Mesenchymal stem cell (in vitro differentiated cells and primary cell): ENCODE measurements at regions not wholly inside any gene's neighbourhood (a gene's known extent, or its start where the extent isn't known, plus 50 kb on each side); places are given as distances from the start of the nearest gene placed in this dataset.

Source experiments
- DNase-seq: peaks from one replicate; pipeline ENCODE4 v3.0.0-alpha.2; 2013
- H2AFZ ChIP-seq: one replicate; pipeline ENCODE4 v1.6.1; 2013; ENCODE audit warnings: low read depth, mild to moderate bottlenecking, control low read depth, inconsistent platforms, low read length, moderate library complexity
- H2AK5ac ChIP-seq: 2 replicates; pipeline ENCODE4 v1.6.1; 2013; ENCODE audit warnings: low read length, moderate library complexity, mild to moderate bottlenecking, inconsistent platforms; ENCODE audit not compliant: severe bottlenecking
- H2BK120ac ChIP-seq: one replicate; pipeline ENCODE4 v1.6.1; 2013; ENCODE audit warnings: low read depth, mild to moderate bottlenecking, inconsistent platforms, low read length, moderate library complexity
- H2BK12ac ChIP-seq, 2 experiments: one replicate each; pipeline ENCODE4 v1.6.1; 2013; ENCODE audit warnings: inconsistent platforms in 2 of 2, low read length in 2 of 2, mild to moderate bottlenecking in 2 of 2, moderate library complexity in 2 of 2, control low read depth in 1 of 2
- H2BK15ac ChIP-seq: one replicate; pipeline ENCODE4 v1.6.1; 2013; ENCODE audit warnings: mild to moderate bottlenecking, low read depth, inconsistent platforms; ENCODE audit not compliant: poor library complexity, severe bottlenecking
- H2BK5ac ChIP-seq: 2 replicates; pipeline ENCODE4 v1.6.1; 2013; ENCODE audit warnings: low read depth, mild to moderate bottlenecking, low read length, control low read depth, inconsistent platforms; ENCODE audit not compliant: poor library complexity, severe bottlenecking
- H3K14ac ChIP-seq, 2 experiments: one replicate each; pipeline ENCODE4 v1.6.1; 2013; ENCODE audit warnings: inconsistent platforms in 2 of 2, low read length in 2 of 2, control low read depth in 1 of 2, mild to moderate bottlenecking in 1 of 2, moderate library complexity in 1 of 2
- H3K18ac ChIP-seq, 2 experiments: one replicate each; pipeline ENCODE4 v1.6.1; 2013; ENCODE audit warnings: inconsistent platforms in 2 of 2, low read length in 2 of 2, control low read depth in 1 of 2, low read depth in 1 of 2, mild to moderate bottlenecking in 1 of 2
- H3K23ac ChIP-seq, 2 experiments: one replicate each; pipeline ENCODE4 v1.6.1; 2013; ENCODE audit warnings: inconsistent platforms in 2 of 2, low read length in 2 of 2, mild to moderate bottlenecking in 2 of 2, moderate library complexity in 2 of 2, control low read depth in 1 of 2
- H3K27ac ChIP-seq: 2 replicates; pipeline ENCODE4 v1.5.1; 2013; ENCODE audit warnings: mild to moderate bottlenecking, moderate library complexity, low read length, control low read depth, inconsistent platforms; ENCODE audit not compliant: poor library complexity, severe bottlenecking
- H3K27me3 ChIP-seq, 2 experiments: 2 replicates each; pipeline versions ENCODE4 v1.6.1 to v1.7.0; 2013; ENCODE audit warnings: low read length in 2 of 2, mild to moderate bottlenecking in 2 of 2, moderate library complexity in 2 of 2, control low read depth in 1 of 2, inconsistent platforms in 1 of 2; ENCODE audit not compliant: control insufficient read depth in 1 of 2, insufficient read depth in 1 of 2
- H3K36me3 ChIP-seq, 2 experiments: 2 replicates each; pipeline versions ENCODE4 v1.6.1 to v1.7.0; 2013; ENCODE audit warnings: low read length in 2 of 2, control low read depth in 1 of 2, inconsistent platforms in 1 of 2, low read depth in 1 of 2, mild to moderate bottlenecking in 1 of 2; ENCODE audit not compliant: insufficient read depth in 2 of 2, control insufficient read depth in 1 of 2
- H3K4ac ChIP-seq, 2 experiments: one replicate each; pipeline ENCODE4 v1.6.1; 2013; ENCODE audit warnings: inconsistent platforms in 2 of 2, low read length in 2 of 2, mild to moderate bottlenecking in 2 of 2, moderate library complexity in 2 of 2, control low read depth in 1 of 2, low read depth in 1 of 2
- H3K4me1 ChIP-seq: 2 replicates; pipeline ENCODE4 v1.6.1; 2013; ENCODE audit warnings: low read depth, low read length, control low read depth; ENCODE audit not compliant: control insufficient read depth, insufficient read depth
- H3K4me2 ChIP-seq: 2 replicates; pipeline ENCODE4 v1.6.1; 2013; ENCODE audit warnings: low read length, mild to moderate bottlenecking, inconsistent platforms; ENCODE audit not compliant: poor library complexity, severe bottlenecking
- H3K4me3 ChIP-seq, 2 experiments: 2 replicates each; pipeline versions ENCODE4 v1.5.1 to v1.7.0; 2013; ENCODE audit warnings: low read length in 2 of 2, mild to moderate bottlenecking in 2 of 2, control low read depth in 1 of 2, low read depth in 1 of 2; ENCODE audit not compliant: insufficient read depth in 1 of 2
- H3K79me1 ChIP-seq: replicated peaks from 2 replicates; pipeline ENCODE4 v1.6.1; 2013; ENCODE audit warnings: mild to moderate bottlenecking, control low read depth, low read length, inconsistent platforms; ENCODE audit not compliant: poor library complexity, severe bottlenecking
- H3K9ac ChIP-seq: 2 replicates; pipeline ENCODE4 v1.7.0; 2013; ENCODE audit warnings: mild to moderate bottlenecking, low read length, moderate library complexity
- H3K9me3 ChIP-seq: 2 replicates; pipeline ENCODE4 v1.7.0; 2013; ENCODE audit warnings: mild to moderate bottlenecking, low read length; ENCODE audit not compliant: control insufficient read depth
- H4K8ac ChIP-seq: one replicate; pipeline ENCODE4 v1.6.1; 2013; ENCODE audit warnings: inconsistent platforms, mild to moderate bottlenecking, low read length, moderate library complexity
- H4K91ac ChIP-seq: one replicate; pipeline ENCODE4 v1.6.1; 2013; ENCODE audit warnings: mild to moderate bottlenecking, low read length, inconsistent platforms
- whole genome bisulfite sequencing: methylation state at CpG from one replicate; pipeline ENCODE4 v1.1.7; 2013; ENCODE audit warnings: mixed read lengths; 5-methylcytosine and 5-hydroxymethylcytosine counted together

DNA sequence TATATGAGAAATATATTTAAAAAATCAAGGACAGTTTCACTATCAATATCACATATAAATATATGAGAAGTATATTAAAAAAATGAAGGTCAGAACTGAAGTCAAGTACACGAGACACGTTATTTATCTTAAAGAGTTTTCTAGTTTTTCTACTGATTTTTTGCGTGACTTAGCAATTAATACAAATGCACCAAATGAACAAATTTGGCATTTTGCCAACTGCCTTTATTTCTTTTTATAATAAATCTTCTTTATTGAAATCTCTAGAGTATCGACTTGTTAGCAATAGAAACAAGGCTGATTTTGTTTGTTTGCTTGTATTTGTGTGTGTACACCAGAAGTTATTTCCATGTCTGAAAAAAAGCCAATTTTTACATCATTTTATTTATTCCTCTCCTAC, 1684.7 kb upstream of the RAG2 start:
- Histone ChIP-seq H2BK120ac (no peak overlapping the region), H2AFZ (no peak overlapping the region), H3K4me3 (no peak overlapping the region), H3K27ac (no peak overlapping the region), H4K91ac (no peak overlapping the region), H3K79me1 (no peaks in the 10 kb centered on the region), H3K9ac (no peak overlapping the region), H2BK5ac (no peak overlapping the region), H2BK12ac (no peak overlapping the region), H3K14ac (no peak overlapping the region), H3K36me3 (no peaks in the 10 kb centered on the region), H3K4ac (no peak overlapping the region), H3K23ac (no peak overlapping the region), H3K27me3 (no peaks in the 10 kb centered on the region), H3K9me3 (no peaks in the 10 kb centered on the region), H3K4me2 (no peak overlapping the region), H4K8ac (no peak overlapping the region), H2BK15ac (no peak overlapping the region), H3K18ac (no peak overlapping the region), H3K4me1 (no peaks in the 10 kb centered on the region), H2AK5ac (no peak overlapping the region)
- no CpG with 5 or more reads among the region's 4 CpGs for WGBS
- DNase-seq: no peak

DNA sequence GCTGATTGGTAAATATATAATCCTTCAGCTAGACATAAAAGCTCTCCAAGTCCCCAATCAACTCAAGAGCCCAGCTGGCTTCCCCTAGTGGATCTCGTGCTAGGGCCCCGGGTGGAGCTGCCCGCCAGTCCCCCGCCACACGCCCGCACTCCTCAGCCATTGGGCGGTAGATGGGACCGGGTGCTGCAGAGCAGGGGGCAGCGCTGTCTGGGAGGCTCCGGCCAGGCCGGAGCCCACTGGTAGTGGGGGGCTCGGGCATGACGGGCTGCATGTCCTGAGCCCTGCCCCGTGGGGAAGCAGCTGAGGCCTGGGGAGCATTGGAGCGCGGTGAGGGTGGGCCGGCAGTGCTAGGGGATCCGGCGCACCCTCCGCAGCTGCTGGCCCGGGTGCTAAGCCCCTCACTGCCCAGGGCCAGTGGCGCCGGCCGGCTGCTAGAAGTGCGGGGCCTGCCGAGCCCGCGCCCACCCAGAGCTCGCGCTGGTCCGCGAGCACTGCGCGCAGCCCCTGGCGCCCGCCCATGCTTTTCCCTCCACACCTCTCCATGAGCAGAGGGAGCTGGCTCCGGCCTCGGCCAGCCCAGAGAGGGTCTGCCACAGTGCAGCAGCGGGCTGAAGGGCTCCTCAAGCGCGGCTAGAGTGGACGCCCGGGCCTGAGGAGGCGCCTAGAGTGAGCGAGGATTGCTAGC, 1680.6 kb upstream of the RAG2 start:
- H3K14ac ChIP-seq: no peak overlapping the region
- no peak overlapping the region for H3K4me3 ChIP-seq
- H2BK120ac ChIP-seq: no peak overlapping the region
- no peak overlapping the region for H3K9ac ChIP-seq
- no peak overlapping the region for H2BK15ac ChIP-seq
- no peaks in the 10 kb centered on the region for H3K79me1 ChIP-seq
- H3K4ac ChIP-seq: no peak overlapping the region
- H2AK5ac ChIP-seq: no peak overlapping the region
- H3K4me1 ChIP-seq: no peaks in the 10 kb centered on the region
- H2AFZ ChIP-seq: no peak overlapping the region
- H3K9me3 ChIP-seq: no peaks in the 10 kb centered on the region
- H3K36me3 ChIP-seq: no peaks in the 10 kb centered on the region
- H3K18ac ChIP-seq: no peak overlapping the region
- H2BK5ac ChIP-seq: no peak overlapping the region
- H3K27ac ChIP-seq: no peak overlapping the region
- WGBS: 96% methylated on average over 41 of the region's 45 CpGs
- H3K23ac ChIP-seq: no peak overlapping the region
- no peaks in the 10 kb centered on the region for H3K27me3 ChIP-seq
- H3K4me2 ChIP-seq: no peak overlapping the region
- DNase-seq: no peak
- H4K91ac ChIP-seq: no peak overlapping the region
- no peak overlapping the region for H4K8ac ChIP-seq
- H2BK12ac ChIP-seq: no peak overlapping the region

DNA sequence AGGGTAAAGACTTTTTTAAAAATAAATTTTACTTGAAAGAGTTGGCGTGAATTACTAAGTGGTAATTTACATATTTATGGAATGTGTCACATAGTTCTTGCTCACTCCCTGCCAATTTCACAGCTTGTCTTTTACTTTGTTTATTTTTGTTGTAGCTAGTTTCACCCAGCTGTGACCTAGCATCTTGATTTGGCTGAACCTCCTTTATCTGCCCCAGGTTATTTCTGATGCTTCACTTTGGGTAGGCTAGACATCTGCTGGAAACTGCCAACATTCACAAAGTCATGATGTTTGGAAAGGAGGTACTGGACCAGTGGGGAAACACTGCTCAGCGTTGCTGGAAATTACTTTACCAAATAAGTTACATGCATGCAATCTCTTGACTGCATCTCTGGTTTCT, 1676.0 kb upstream of the RAG2 start:
- Histone ChIP-seq H4K91ac (no peak overlapping the region), H2BK5ac (no peak overlapping the region), H3K27ac (no peak overlapping the region), H3K27me3 (no peaks in the 10 kb centered on the region), H3K36me3 (no peaks in the 10 kb centered on the region), H2AK5ac (no peak overlapping the region), H3K18ac (no peak overlapping the region), H4K8ac (no peak overlapping the region), H3K9me3 (no peaks in the 10 kb centered on the region), H3K14ac (no peak overlapping the region), H2BK12ac (no peak overlapping the region), H3K4ac (no peak overlapping the region), H3K79me1 (no peaks in the 10 kb centered on the region), H3K4me2 (no peak overlapping the region), H2BK15ac (no peak overlapping the region), H2AFZ (no peak overlapping the region), H2BK120ac (no peak overlapping the region), H3K4me3 (no peak overlapping the region), H3K23ac (no peak overlapping the region), H3K9ac (no peak overlapping the region), H3K4me1 (no peaks in the 10 kb centered on the region)
- WGBS: no CpG with 5 or more reads among the region's 2 CpGs
- peak; percentile 1 for DNase-seq

DNA sequence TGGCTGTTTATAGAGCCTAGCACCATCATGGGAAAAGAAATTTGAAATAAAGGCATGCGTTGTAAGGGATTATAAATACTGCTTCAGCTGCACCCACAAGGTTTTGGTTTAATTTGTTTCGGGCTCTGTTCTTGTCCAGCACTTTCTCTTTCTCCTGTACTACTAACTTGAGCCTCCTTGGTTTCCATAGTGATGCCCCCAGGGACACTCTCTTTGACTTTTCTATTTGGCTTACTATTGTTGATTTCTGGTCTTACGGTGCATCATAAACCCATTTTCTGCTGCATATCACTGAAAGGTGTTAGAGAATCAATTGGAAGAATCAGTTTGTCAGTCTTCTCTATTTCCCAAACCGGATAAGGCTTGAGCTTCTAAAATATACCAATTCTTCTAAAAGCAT, 1674.3 kb upstream of the RAG2 start:
- Histone ChIP-seq H2BK5ac (no peak overlapping the region), H3K4me1 (no peaks in the 10 kb centered on the region), H3K4me2 (no peak overlapping the region), H3K9me3 (no peaks in the 10 kb centered on the region), H4K91ac (no peak overlapping the region), H2AK5ac (no peak overlapping the region), H3K4me3 (no peak overlapping the region), H3K4ac (no peak overlapping the region), H2BK15ac (no peak overlapping the region), H3K36me3 (no peaks in the 10 kb centered on the region), H3K23ac (no peak overlapping the region), H2BK12ac (no peak overlapping the region), H3K18ac (no peak overlapping the region), H2BK120ac (no peak overlapping the region), H4K8ac (no peak overlapping the region), H3K27me3 (no peaks in the 10 kb centered on the region), H3K14ac (no peak overlapping the region), H3K79me1 (no peaks in the 10 kb centered on the region), H3K27ac (no peak overlapping the region), H2AFZ (no peak overlapping the region), H3K9ac (no peak overlapping the region)
- no peak for DNase-seq
- WGBS: 88% methylated on average over 4 of the region's 4 CpGs
